KOPT-K1 (cell line): ENCODE measurements at regions not wholly inside any gene's neighbourhood (a gene's known extent, or its start where the extent isn't known, plus 50 kb on each side); places are given as distances from the start of the nearest gene placed in this dataset.

Experiments used
- H3K27ac ChIP-seq: fragments of 200-600 bp; sonication (generic); 2 replicates; pipeline ENCODE4 v1.5.1; 2016; ENCODE audit warnings: antibody characterized with exemption, mild to moderate bottlenecking, low read depth, low read length; ENCODE audit not compliant: poor library complexity, severe bottlenecking
- H3K36me3 ChIP-seq: fragments of 200-600 bp; sonication (generic); 2 replicates; pipeline ENCODE4 v1.5.1; 2017; ENCODE audit warnings: antibody characterized with exemption, mild to moderate bottlenecking, low read length, moderate library complexity; ENCODE audit not compliant: insufficient read depth
- H3K9me3 ChIP-seq: fragments of 200-600 bp; sonication (generic); 2 replicates; pipeline ENCODE4 v1.5.1; 2017; ENCODE audit warnings: antibody characterized with exemption, low read length, mild to moderate bottlenecking; ENCODE audit not compliant: insufficient read depth, poor library complexity, severe bottlenecking

- Histone ChIP-seq H3K36me3 (no peaks in the 10 kb centered on the region), H3K9me3 (no peaks in the 10 kb centered on the region), H3K27ac (no peak overlapping the region)
Measured at GRCh38 chr3:193897288-193897687, 238.7 kb upstream of the HES1 start.

GRCh38 chr3:193897731-193898180 is 238.2 kb upstream of the HES1 start:
- H3K36me3 ChIP-seq, result no peaks in the 10 kb centered on the region
- H3K27ac ChIP-seq, result no peak overlapping the region

GRCh38 chr3:193899001-193899400 is 236.9 kb upstream of the HES1 start:
- Histone ChIP-seq H3K36me3 (no peaks in the 10 kb centered on the region), H3K9me3 (no peaks in the 10 kb centered on the region), H3K27ac (no peak overlapping the region)

More at GRCh38 chr3:193897731-193898180, 238.2 kb upstream of the HES1 start:
- no peaks in the 10 kb centered on the region for H3K9me3 ChIP-seq

GRCh38 chr3:193901007-193901406 is 234.9 kb upstream of the HES1 start:
- no peak overlapping the region for H3K27ac ChIP-seq
- H3K9me3 ChIP-seq, result no peaks in the 10 kb centered on the region
- H3K36me3 ChIP-seq, result no peaks in the 10 kb centered on the region

GRCh38 chr3:193902607-193903511 is 233.1 kb upstream of the HES1 start:
- Histone ChIP-seq H3K9me3 (no peaks in the 10 kb centered on the region), H3K36me3 (no peaks in the 10 kb centered on the region), H3K27ac (no peak overlapping the region)

- H3K36me3 ChIP-seq, result no peaks in the 10 kb centered on the region
- H3K27ac ChIP-seq, result no peak overlapping the region
- H3K9me3 ChIP-seq, result peaks cover 6% of the 10 kb centered on the region
Measured at GRCh38 chr3:193903512-193903817, 232.5 kb upstream of the HES1 start.

GRCh38 chr3:193903966-193904365 is 232.0 kb upstream of the HES1 start:
- no peaks in the 10 kb centered on the region for H3K36me3 ChIP-seq
- peaks cover 9% of the 10 kb centered on the region for H3K9me3 ChIP-seq
- no peak overlapping the region for H3K27ac ChIP-seq

- H3K27ac ChIP-seq, result no peak overlapping the region
- H3K9me3 ChIP-seq, result peaks cover 9% of the 10 kb centered on the region
- H3K36me3 ChIP-seq, result no peaks in the 10 kb centered on the region
Measured at GRCh38 chr3:193905541-193906396, 230.2 kb upstream of the HES1 start.

GRCh38 chr3:193906849-193907410 is 229.0 kb upstream of the HES1 start:
- Histone ChIP-seq H3K9me3 (peaks cover 9% of the 10 kb centered on the region), H3K36me3 (no peaks in the 10 kb centered on the region), H3K27ac (no peak overlapping the region)

- H3K36me3 ChIP-seq, result no peaks in the 10 kb centered on the region
- peaks cover 9% of the 10 kb centered on the region for H3K9me3 ChIP-seq
- no peak overlapping the region for H3K27ac ChIP-seq
Measured at GRCh38 chr3:193908181-193908744, 227.7 kb upstream of the HES1 start.

- Histone ChIP-seq H3K36me3 (no peaks in the 10 kb centered on the region), H3K27ac (no peak overlapping the region), H3K9me3 (peaks cover 9% of the 10 kb centered on the region)
Measured at GRCh38 chr3:193909387-193909786, 226.6 kb upstream of the HES1 start.

- no peaks in the 10 kb centered on the region for H3K36me3 ChIP-seq
- H3K27ac ChIP-seq, result peak overlapping the region; percentile 46
- H3K9me3 ChIP-seq, result peaks cover 9% of the 10 kb centered on the region
Measured at GRCh38 chr3:193910310-193910709, 225.6 kb upstream of the HES1 start.

- Histone ChIP-seq H3K36me3 (no peaks in the 10 kb centered on the region), H3K27ac (peak overlapping the region; percentile 46), H3K9me3 (peaks cover 9% of the 10 kb centered on the region)
Measured at GRCh38 chr3:193910886-193911738, 224.8 kb upstream of the HES1 start.

GRCh38 chr3:193911784-193912340 is 224.1 kb upstream of the HES1 start:
- Histone ChIP-seq H3K36me3 (no peaks in the 10 kb centered on the region), H3K9me3 (peaks cover 9% of the 10 kb centered on the region), H3K27ac (peak overlapping the region; percentile 46)
